Astrocyte (in vitro differentiated cells and primary cell): ENCODE measurements at regions not wholly inside any gene's neighbourhood (a gene's known extent, or its start where the extent isn't known, plus 50 kb on each side); places are given as distances from the start of the nearest gene placed in this dataset.

ENCODE experiments used
- EZH2 ChIP-seq: IDR thresholded peaks from 2 replicates; pipeline ENCODE4 v1.6.1; 2012; ENCODE audit warnings: mild to moderate bottlenecking, low read length, inconsistent platforms; ENCODE audit not compliant: insufficient read depth
- TF ChIP-seq, protein P1 (sequence below): IDR thresholded peaks from 2 replicates; pipeline ENCODE4 v1.5.1; 2011; ENCODE audit warnings: low read depth, mild to moderate bottlenecking, inconsistent platforms, low read length, moderate library complexity; ENCODE audit not compliant: insufficient read depth

DNA sequence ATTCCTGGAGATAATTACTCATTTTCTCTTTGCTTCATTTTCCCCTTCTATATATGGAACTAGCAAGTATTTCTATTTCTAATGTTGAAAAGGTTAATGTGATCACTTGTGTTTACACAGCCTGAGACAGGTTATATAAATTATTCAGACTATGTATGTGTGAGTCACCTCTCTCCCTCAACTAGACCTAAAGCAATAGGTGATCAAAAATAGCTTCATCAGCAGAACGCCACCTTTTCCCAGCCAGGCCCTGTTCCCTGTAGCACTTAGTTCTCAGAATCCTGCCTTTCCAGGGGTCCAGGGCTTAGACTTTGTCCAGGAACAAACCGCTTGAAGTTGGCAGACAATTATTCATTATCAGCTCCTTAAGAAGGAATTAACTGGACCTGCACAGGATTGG lies 125.3 kb upstream of the EXOC2 start:
- TF ChIP-seq, protein P1, sequence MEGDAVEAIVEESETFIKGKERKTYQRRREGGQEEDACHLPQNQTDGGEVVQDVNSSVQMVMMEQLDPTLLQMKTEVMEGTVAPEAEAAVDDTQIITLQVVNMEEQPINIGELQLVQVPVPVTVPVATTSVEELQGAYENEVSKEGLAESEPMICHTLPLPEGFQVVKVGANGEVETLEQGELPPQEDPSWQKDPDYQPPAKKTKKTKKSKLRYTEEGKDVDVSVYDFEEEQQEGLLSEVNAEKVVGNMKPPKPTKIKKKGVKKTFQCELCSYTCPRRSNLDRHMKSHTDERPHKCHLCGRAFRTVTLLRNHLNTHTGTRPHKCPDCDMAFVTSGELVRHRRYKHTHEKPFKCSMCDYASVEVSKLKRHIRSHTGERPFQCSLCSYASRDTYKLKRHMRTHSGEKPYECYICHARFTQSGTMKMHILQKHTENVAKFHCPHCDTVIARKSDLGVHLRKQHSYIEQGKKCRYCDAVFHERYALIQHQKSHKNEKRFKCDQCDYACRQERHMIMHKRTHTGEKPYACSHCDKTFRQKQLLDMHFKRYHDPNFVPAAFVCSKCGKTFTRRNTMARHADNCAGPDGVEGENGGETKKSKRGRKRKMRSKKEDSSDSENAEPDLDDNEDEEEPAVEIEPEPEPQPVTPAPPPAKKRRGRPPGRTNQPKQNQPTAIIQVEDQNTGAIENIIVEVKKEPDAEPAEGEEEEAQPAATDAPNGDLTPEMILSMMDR, result no peak
- no peak for TF ChIP-seq EZH2
